Uterus (tissue), 3 donors: ENCODE measurements at regions not wholly inside any gene's neighbourhood (a gene's known extent, or its start where the extent isn't known, plus 50 kb on each side); places are given as distances from the start of the nearest gene placed in this dataset.

ENCODE experiments used
- DNase-seq, 2 donors: peaks; one replicate each; pipeline ENCODE4 v3.0.0-alpha.2; 2019 to 2020
- H3K27ac ChIP-seq, 2 donors: fragments of 200-600 bp; sonication (generic); 1 replicate in 1 of 2; 2 replicates in 1 of 2; pipeline ENCODE4 v1.5.1; 2016 to 2018
- H3K27me3 ChIP-seq, 2 donors: fragments of 200-600 bp; sonication (generic); one replicate each; pipeline ENCODE4 v1.5.1; 2018 to 2019; ENCODE audit warnings: control low read depth in 1 of 2
- H3K36me3 ChIP-seq, 2 donors: fragments of 200-600 bp; sonication (generic); one replicate each; pipeline ENCODE4 v1.5.1; 2019; ENCODE audit warnings: control low read depth in 1 of 2
- H3K4me1 ChIP-seq, 2 donors: fragments of 200-600 bp; sonication (generic); one replicate each; pipeline ENCODE4 v1.5.1; 2018 to 2019; ENCODE audit warnings: control low read depth in 1 of 2
- H3K4me3 ChIP-seq, 2 donors: fragments of 200-600 bp; sonication (generic); 1 replicate in 1 of 2; 2 replicates in 1 of 2; pipeline ENCODE4 v1.5.1; 2018 to 2019; ENCODE audit warnings: mild to moderate bottlenecking in 1 of 2
- H3K9me3 ChIP-seq, 2 donors: fragments of 200-600 bp; sonication (generic); one replicate each; pipeline ENCODE4 v1.5.1; 2019; ENCODE audit warnings: control low read depth in 1 of 2
- CTCF ChIP-seq, 4 experiments: fragments of 200-600 bp in 2 of 4; fragments of 450-650 bp in 2 of 4; sonication (generic) in 2 of 4; IDR thresholded peaks; one replicate each; pipeline ENCODE4 v1.5.1; 2016 to 2019; ENCODE audit warnings: antibody characterized with exemption in 4 of 4, mild to moderate bottlenecking in 2 of 4, moderate library complexity in 1 of 4
- POLR2A ChIP-seq, 2 donors: fragments of 450-650 bp; IDR thresholded peaks; one replicate each; pipeline ENCODE4 v1.6.1; 2016; ENCODE audit warnings: antibody characterized with exemption in 2 of 2, mild to moderate bottlenecking in 1 of 2, moderate library complexity in 1 of 2
- intact Hi-C: fragments of 100-400 bp; cut with DNase I; formaldehyde crosslinking; loops from one replicate; pipeline ENCODE4 v1.15.1; 2023; ENCODE audit warnings: low total_unique reads
- donor health status: DM: yes; HTN: yes; CAD: no.

DNA sequence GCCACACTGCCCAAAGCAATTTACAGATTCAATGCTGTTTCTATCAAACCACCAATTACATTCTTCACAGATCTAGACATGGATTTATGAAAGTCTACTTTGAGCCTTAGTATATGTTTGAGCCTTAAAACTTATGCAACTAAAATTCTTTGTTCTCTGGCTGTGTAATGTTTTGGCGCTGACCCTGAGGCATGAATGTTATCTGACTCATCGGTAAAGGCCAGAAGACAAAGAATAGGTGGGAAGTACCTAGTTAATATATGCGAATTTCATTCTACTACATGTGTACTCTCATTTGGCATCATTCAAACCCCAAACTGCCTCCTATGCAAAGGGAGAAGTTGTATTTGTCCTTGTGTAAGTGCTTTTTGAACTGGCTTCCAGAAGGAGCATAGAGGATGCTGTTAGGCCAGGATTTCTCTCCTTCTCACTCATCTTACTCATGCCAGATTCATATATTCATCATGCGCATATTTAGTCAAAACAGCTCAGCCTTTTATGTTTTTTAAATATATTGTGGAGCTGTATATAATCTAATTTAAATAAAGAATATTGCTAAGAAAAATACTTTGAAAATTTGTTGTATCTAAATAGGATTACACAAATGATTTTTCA, 204.2 kb downstream of the NFKBIZ start:
- no peaks in the 10 kb centered on the region for H3K9me3 ChIP-seq
- no peak overlapping the region for H3K27ac ChIP-seq
- no peaks in the 10 kb centered on the region for H3K36me3 ChIP-seq
- DNase-seq, result no peak
- intact Hi-C loops, result no loop called here
- H3K4me3 ChIP-seq, result no peak overlapping the region
- no peaks in the 10 kb centered on the region for H3K4me1 ChIP-seq
- no peak for TF ChIP-seq POLR2A (IDR thresholded peaks at IDR 0.05)
- TF ChIP-seq CTCF (IDR thresholded peaks at IDR 0.05), result no peak
- no peaks in the 10 kb centered on the region for H3K27me3 ChIP-seq

- DNase-seq, result no peak
- Histone ChIP-seq H3K4me1 (no peaks in the 10 kb centered on the region), H3K27ac (no peak overlapping the region), H3K27me3 (no peaks in the 10 kb centered on the region), H3K9me3 (no peaks in the 10 kb centered on the region), H3K4me3 (no peak overlapping the region), H3K36me3 (no peaks in the 10 kb centered on the region)
- TF ChIP-seq POLR2A (IDR thresholded peaks at IDR 0.05) (no peak), CTCF (IDR thresholded peaks at IDR 0.05) (no peak)
- intact Hi-C loops, result no loop called here
These were observed 205.3 kb downstream of the NFKBIZ start for GRCh38 chr3:102054543-102055080.

DNA sequence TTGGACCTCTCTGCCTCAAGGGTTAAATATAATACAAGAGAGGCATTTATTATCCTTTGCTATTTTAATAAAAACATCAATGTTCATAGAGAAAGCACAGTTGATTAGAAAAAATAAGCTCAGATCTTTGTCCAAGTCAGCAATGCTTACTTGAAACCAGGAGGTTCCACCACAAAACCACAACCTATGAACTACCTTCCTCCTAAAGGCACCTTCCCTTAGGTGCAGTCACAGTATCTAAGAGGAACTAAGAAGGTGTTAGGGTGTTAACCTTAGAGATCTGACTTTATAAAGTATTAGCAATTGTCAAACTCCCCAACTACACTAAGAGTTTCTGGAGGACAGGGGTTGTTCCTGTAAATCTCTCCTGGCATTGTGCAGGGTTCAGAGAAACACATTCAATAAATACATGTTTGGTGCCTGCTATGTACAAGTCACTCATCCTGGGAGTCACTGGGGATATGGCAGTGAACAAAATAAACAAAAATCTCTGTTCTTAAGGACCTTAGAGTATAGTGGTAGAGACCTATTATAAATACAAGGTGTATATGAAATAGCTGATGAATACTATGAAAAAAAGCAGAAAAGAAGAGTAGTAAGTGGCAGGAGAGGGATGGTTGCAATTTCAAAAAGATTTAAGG, 208.6 kb downstream of the NFKBIZ start:
- no peak for DNase-seq
- TF ChIP-seq POLR2A (IDR thresholded peaks at IDR 0.05) (no peak), CTCF (IDR thresholded peaks at IDR 0.05) (no peak)
- intact Hi-C loops, result no loop called here

DNA sequence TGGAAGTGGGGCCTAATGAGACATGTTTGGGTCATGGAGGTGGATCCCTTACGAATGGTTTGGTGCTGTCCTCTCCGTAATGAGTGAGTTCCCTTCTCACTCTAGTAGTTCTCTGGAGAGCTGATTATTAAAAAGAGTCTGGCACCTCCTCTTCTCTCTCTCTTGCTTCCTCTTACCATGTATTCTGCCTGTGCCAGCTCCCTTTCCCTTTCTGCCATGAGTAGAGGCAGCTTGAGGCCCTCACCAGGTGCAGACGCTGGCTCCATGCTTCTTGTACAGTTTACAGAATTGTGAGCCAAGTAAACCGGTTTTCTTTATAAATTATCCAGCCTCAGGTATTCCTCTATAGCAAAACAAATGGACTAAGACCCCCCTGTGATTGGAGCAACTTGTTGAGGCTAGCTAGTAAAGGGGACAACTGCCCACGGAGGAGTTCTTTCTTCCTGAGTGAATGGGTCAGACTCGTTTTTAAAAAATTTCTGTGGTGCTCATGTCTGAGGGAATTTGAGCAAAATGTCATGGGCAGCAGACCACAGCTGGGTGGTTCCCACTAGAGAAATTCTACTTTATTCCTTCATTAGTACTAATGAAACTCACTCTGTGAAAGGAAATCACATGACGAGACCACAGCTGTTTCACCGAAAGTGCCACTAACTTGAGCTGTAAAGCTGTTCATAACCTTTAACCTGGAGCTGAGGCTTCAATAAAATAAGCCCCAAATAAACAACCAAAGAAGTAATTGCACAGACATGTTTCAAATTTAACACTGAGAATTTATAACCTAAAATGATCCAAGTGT, 210.0 kb downstream of the NFKBIZ start:
- H3K4me1 ChIP-seq, result no peaks in the 10 kb centered on the region
- no peak overlapping the region for H3K27ac ChIP-seq
- H3K9me3 ChIP-seq, result no peaks in the 10 kb centered on the region
- H3K36me3 ChIP-seq, result no peaks in the 10 kb centered on the region
- no peak overlapping the region for H3K4me3 ChIP-seq
- TF ChIP-seq CTCF (IDR thresholded peaks at IDR 0.05) (no peak), POLR2A (IDR thresholded peaks at IDR 0.05) (no peak)
- intact Hi-C loops, result no loop called here
- H3K27me3 ChIP-seq, result no peaks in the 10 kb centered on the region
- no peak for DNase-seq

More for the DNA sequence above, 208.6 kb downstream of the NFKBIZ start:
- no peaks in the 10 kb centered on the region for H3K27me3 ChIP-seq
- no peak overlapping the region for H3K4me3 ChIP-seq
- H3K4me1 ChIP-seq, result no peaks in the 10 kb centered on the region
- no peaks in the 10 kb centered on the region for H3K36me3 ChIP-seq
- no peak overlapping the region for H3K27ac ChIP-seq
- H3K9me3 ChIP-seq, result no peaks in the 10 kb centered on the region

DNA sequence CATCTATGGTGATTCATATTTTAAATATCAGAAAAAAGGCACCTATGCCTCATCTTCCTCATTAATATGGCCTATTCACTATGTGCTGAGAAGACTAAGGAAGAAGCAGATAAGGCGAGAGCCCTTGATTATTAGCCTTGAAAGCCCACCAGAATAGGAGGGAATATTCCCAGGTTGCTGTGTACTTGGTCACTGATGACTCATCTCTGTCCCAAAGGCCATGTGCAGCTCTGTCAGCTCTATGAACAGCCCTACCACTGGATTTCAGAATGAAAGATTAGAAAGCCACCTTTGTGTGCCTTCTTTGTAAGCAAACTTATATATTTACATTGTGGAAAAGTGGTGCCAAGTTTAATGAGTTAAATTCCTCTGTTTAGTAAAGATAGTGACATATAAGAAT, 211.5 kb downstream of the NFKBIZ start:
- Histone ChIP-seq H3K9me3 (no peaks in the 10 kb centered on the region), H3K4me1 (no peaks in the 10 kb centered on the region), H3K27me3 (no peaks in the 10 kb centered on the region), H3K27ac (no peak overlapping the region), H3K4me3 (no peak overlapping the region), H3K36me3 (no peaks in the 10 kb centered on the region)
- TF ChIP-seq POLR2A (IDR thresholded peaks at IDR 0.05) (no peak), CTCF (IDR thresholded peaks at IDR 0.05) (no peak)
- no peak for DNase-seq
- intact Hi-C loops, result no loop called here
